ENCODE measurements at regions not wholly inside any gene's neighbourhood (a gene's known extent, or its start where the extent isn't known, plus 50 kb on each side); places are given as distances from the start of the nearest gene placed in this dataset.

GRCh38 chr2:204425821-204426220, 119.5 kb upstream of the PARD3B start (continued):
- TF ChIP-seq FOXC1 (CRISPR knock-in tag; IDR thresholded peaks at IDR 0.05; ENCODE audit: borderline replicate concordance) = no peak

DNA sequence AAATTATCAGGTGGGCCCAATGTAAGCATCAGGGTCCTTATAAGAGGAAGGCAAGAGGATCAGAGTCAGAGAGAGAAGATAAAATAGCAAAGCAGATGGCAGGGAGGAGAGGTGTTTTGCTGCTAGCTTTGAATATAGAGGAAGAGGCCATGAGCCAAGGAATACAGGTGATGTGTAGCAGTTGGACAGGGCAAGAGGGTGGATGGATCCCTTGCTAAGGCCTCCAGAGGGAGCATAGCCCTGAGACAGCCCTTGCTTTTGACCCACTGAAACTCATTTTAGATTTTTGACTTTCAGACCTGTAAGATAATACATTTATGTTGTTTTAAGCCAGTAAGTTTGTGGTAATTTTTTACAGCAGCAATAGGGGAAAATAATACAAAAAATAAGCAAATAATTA, 116.6 kb upstream of the PARD3B start:
- H4K20me1 ChIP-seq (ENCODE audit: insufficient read depth, low read length) = no peaks in the 10 kb centered on the region
- intact Hi-C loops (cut with micrococcal nuclease; ENCODE audit: unreplicated experiment) (no loop called here), in situ Hi-C loops (cut with HindIII; ENCODE audit: extremely low pct_ligation_motif_present, low pct_unique_long_range_greater_than_20kb) (no loop called here)
- H3K36me3 ChIP-seq (replicated peaks in 1 of 2; ENCODE audit: control insufficient read depth in 1 of 2, insufficient read depth in 2 of 2, low read length in 2 of 2) = no peaks in the 10 kb centered on the region
- no peaks in the 10 kb centered on the region for H3K79me2 ChIP-seq (ENCODE audit: insufficient read depth, low read length)
- H3K4me2 ChIP-seq (ENCODE audit: low read depth, low read length) = no peak overlapping the region
- no peaks in the 10 kb centered on the region for H3K4me1 ChIP-seq (ENCODE audit: insufficient read depth, low read length)
- ATAC-seq (no peak), FAIRE-seq (no peak), DNase-seq (ENCODE audit: low spot score) (no peak)
- H2AFZ ChIP-seq (ENCODE audit: low read length) = no peak overlapping the region
- peaks cover 72% of the 10 kb centered on the region for H3K9me3 ChIP-seq (ENCODE audit: low read length)
- no peaks in the 10 kb centered on the region for H3K27me3 ChIP-seq (ENCODE audit: control insufficient read depth in 1 of 2, insufficient read depth in 2 of 2, low read length in 2 of 2)
- H3K27ac ChIP-seq (ENCODE audit: extremely low read length, insufficient read depth, low read length) = no peak overlapping the region
- H3K9ac ChIP-seq (ENCODE audit: insufficient read depth, low read depth, low read length) = no peak overlapping the region
- ChIA-PET POLR2A (no interaction called here), CTCF (ENCODE audit: low intra/inter-chr PET ratio, low total read pairs) (no interaction called here)
- H3K4me3 ChIP-seq (replicated peaks in 1 of 3; ENCODE audit: insufficient read depth in 1 of 3, low read depth in 2 of 3, low read length in 3 of 3) = no peak overlapping the region
- BruUV-seq (replicated peaks) = no TSS peak
- TF ChIP-seq, protein P1, sequence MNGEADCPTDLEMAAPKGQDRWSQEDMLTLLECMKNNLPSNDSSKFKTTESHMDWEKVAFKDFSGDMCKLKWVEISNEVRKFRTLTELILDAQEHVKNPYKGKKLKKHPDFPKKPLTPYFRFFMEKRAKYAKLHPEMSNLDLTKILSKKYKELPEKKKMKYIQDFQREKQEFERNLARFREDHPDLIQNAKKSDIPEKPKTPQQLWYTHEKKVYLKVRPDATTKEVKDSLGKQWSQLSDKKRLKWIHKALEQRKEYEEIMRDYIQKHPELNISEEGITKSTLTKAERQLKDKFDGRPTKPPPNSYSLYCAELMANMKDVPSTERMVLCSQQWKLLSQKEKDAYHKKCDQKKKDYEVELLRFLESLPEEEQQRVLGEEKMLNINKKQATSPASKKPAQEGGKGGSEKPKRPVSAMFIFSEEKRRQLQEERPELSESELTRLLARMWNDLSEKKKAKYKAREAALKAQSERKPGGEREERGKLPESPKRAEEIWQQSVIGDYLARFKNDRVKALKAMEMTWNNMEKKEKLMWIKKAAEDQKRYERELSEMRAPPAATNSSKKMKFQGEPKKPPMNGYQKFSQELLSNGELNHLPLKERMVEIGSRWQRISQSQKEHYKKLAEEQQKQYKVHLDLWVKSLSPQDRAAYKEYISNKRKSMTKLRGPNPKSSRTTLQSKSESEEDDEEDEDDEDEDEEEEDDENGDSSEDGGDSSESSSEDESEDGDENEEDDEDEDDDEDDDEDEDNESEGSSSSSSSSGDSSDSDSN (CRISPR knock-in tag; IDR thresholded peaks at IDR 0.05) = no peak
- TF ChIP-seq, protein P2, sequence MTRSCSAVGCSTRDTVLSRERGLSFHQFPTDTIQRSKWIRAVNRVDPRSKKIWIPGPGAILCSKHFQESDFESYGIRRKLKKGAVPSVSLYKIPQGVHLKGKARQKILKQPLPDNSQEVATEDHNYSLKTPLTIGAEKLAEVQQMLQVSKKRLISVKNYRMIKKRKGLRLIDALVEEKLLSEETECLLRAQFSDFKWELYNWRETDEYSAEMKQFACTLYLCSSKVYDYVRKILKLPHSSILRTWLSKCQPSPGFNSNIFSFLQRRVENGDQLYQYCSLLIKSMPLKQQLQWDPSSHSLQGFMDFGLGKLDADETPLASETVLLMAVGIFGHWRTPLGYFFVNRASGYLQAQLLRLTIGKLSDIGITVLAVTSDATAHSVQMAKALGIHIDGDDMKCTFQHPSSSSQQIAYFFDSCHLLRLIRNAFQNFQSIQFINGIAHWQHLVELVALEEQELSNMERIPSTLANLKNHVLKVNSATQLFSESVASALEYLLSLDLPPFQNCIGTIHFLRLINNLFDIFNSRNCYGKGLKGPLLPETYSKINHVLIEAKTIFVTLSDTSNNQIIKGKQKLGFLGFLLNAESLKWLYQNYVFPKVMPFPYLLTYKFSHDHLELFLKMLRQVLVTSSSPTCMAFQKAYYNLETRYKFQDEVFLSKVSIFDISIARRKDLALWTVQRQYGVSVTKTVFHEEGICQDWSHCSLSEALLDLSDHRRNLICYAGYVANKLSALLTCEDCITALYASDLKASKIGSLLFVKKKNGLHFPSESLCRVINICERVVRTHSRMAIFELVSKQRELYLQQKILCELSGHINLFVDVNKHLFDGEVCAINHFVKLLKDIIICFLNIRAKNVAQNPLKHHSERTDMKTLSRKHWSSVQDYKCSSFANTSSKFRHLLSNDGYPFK (CRISPR knock-in tag; IDR thresholded peaks at IDR 0.05; ENCODE audit: borderline replicate concordance) = no peak
- TF ChIP-seq TP53 (CRISPR knock-in tag; conservative IDR thresholded peaks at IDR 0.05) = no peak
- TF ChIP-seq FOXO1 (CRISPR knock-in tag; IDR thresholded peaks at IDR 0.05) = no peak
- no peak for TF ChIP-seq HBP1 (CRISPR knock-in tag; IDR thresholded peaks at IDR 0.05; ENCODE audit: low read depth)
- TF ChIP-seq, protein P3, sequence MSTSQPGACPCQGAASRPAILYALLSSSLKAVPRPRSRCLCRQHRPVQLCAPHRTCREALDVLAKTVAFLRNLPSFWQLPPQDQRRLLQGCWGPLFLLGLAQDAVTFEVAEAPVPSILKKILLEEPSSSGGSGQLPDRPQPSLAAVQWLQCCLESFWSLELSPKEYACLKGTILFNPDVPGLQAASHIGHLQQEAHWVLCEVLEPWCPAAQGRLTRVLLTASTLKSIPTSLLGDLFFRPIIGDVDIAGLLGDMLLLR (CRISPR knock-in tag; IDR thresholded peaks at IDR 0.05) = no peak
